GM19351 (cell line): ENCODE measurements at regions not wholly inside any gene's neighbourhood (a gene's known extent, or its start where the extent isn't known, plus 50 kb on each side); places are given as distances from the start of the nearest gene placed in this dataset.
A peak's percentile ranks its signal among the peaks of the same experiment; 100 is the strongest.
"Not testable (repeated sequence)": the region's sequence is repeated elsewhere in the genome, so short reads cannot be mapped to it uniquely, and the experiment has no call there.

Experiments used
- ATAC-seq: cut with Tn5 transposase; IDR thresholded peaks from one replicate; pipeline ENCODE4 v1.9.1; 2021; ENCODE audit warnings: mild to moderate bottlenecking, moderate library complexity; ENCODE audit not compliant: unreplicated experiment

DNA sequence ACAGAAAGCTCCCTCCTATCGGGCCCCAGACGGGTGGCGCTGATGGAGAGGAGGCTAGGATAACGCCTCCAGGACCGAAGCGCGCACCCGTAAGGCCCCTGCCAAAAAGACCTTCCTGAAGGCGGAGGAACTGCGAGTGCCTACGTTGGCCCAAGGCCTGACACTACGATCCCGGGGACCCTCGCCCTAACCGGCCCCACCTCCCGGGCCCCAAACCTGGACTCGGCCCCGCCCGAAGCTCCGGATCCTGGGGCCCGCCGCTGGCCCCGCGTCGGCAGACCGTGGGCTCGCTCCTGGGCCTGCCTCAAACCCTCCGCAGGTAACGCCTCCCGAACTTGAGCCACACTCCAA is 53.6 kb upstream of the ROPN1B start:
- not testable (repeated sequence) for ATAC-seq

DNA sequence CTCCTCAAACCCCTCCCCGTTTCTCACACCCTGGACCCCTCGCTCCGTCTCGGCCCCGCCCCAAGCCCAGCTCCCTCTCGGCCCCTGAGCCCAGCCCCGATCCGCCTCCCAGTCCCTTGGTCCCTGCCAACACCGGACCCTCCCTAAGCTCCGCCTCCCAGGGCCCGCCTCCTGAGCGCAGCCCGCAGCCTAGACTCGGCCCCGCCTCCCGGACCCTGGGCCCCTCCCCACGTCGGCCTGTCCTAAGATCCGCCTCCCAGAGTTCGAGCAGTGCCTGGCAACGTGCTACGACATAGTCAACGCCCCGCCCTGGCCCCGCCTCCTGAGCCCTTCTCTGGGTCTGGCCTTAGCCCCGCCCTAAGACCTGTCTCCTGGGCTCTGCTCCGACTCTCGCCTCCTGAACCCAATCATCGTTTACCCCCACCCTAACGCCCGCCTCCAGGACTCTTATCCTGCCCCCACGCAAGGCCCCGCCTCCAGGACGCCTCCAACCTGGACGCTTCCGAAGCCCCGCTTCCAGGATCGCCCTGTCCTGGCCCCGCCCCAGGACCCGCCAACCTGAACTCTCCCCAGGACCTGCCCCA is 53.1 kb upstream of the ROPN1B start:
- ATAC-seq = peak; percentile 82

DNA sequence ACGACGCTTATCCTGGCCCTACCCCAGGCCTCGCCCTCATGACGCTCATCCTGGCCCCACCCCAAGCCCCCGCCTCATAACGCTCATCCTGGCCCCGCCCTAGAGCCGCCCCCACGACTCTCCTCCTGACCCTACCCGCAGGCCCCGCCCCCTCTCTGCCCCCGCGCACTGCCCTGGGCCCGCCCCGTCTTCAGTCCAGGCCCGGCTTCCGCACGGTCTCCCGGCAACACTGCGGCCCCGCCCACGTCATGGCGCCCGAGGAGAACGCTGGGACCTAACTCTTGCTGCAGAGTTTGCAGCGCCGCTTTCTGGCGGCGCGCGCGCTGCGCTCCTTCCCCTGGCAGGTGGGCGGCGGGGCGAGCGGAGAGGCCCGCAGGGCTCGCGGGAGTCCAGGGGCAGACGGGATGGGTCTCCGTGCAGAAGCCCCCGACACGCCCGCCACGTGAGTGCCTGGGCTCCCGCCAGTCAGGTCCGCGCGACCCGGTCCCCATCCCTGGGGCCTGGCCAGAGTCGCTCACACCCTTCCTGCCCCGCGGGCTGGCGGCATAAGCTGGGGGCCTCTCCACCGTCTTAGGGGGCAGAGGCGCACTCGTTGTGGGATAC is 52.5 kb upstream of the ROPN1B start:
- peak; percentile 56 for ATAC-seq

DNA sequence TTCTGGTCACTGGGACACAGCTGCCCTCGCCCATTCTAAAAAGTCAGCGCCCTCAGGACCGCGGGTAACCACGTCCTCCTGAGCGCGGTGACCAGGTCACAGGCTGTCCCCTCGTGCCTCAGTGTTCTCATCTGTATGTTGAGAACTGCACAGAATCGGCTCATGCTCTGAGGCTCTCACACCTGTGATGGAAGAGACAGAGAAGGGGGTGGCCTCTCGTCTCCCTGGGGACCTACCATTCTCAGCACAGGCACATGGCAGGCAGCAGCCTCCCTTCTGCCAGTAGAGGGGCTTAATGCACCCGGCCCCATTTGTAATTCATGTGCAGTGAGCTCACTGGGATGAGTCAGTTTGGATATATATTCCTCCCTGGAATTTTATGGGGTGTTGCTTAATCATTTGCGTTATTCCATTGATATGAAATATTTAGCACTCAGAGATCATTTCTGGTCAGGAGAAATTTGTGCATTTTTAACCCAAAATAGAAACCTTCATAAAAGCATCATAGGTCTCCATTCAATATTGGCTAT is 51.9 kb upstream of the ROPN1B start:
- not testable (repeated sequence) for ATAC-seq

DNA sequence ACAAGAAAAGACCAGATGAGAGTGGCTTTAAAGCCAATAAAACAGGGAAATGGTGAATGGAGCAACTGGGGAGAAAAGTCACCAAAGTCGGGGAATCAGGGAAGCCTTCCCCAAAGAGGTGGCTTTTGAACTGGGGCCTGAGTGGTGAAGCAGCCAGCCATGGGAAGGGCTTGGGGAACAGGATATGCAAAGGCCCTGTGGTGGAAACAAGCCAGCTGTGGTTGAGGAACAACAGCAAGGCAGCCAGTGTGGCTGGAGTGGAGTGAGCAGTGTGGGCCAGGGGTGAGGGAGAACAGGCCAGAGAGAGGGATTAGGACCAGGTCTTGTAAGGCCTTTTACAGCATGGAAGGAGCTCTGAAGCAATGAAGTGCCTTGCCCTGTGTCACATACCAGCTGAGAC is 51.0 kb upstream of the ROPN1B start:
- not testable (repeated sequence) for ATAC-seq

DNA sequence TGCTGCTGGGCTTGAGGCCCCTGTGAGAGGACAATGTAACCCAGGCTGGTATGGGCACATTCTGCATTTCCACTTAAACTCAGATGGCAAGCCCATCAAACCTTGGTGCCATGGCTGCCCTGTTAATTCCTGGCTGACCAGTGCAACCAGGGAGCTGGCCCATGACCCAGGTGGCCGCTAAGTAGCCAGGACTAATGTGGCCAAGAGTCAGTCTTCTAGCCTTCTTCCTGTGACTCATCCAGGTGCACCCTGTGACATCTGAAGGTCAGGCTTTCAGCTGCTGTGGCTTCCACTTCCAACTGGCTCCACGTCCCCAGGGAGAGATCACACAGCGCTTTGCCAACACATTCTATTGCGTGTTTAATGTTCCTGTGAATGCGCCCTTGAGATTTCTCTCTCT is 50.5 kb upstream of the ROPN1B start:
- ATAC-seq = not testable (repeated sequence)

DNA sequence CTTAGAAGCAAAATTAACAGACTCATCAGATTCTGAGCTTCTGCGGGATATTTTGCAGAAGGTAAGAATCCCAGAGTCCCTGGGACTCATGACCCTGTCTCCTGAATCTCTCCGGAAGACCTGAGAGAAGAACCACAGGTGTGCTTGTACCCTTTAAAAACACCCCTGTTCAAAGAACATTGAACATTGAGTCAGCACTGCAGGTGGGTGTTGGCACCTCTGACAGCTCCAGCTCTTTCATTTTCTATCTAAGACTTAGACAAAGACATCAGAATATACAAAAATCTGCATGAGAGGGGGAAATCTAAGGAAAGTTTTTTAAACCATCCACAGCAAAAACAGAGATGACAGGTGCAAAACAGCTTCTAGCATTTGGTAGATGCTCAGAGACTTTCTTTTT is 50.1 kb upstream of the ROPN1B start:
- not testable (repeated sequence) for ATAC-seq
